ENCODE measurements at regions not wholly inside any gene's neighbourhood (a gene's known extent, or its start where the extent isn't known, plus 50 kb on each side); places are given as distances from the start of the nearest gene placed in this dataset.

GRCh38 chr7:84324136-84324630 lies 129.6 kb upstream of the SEMA3A start:
- Histone ChIP-seq H3K4me3 (ENCODE audit: low read length in 2 of 2) (no peak overlapping the region), H3K36me3 (ENCODE audit: control insufficient read depth in 2 of 2, insufficient read depth in 2 of 2, low read length in 2 of 2) (no peaks in the 10 kb centered on the region), H3K4me1 (ENCODE audit: control insufficient read depth in 2 of 2, insufficient read depth in 2 of 2, low read length in 2 of 2) (no peaks in the 10 kb centered on the region), H3K9me3 (ENCODE audit: control insufficient read depth in 2 of 2, low read length in 2 of 2) (no peaks in the 10 kb centered on the region), H3K9ac (ENCODE audit: low read depth in 1 of 2, low read length in 2 of 2) (no peak overlapping the region), H3K27me3 (ENCODE audit: control insufficient read depth in 2 of 2, insufficient read depth in 2 of 2, low read length in 2 of 2) (no peaks in the 10 kb centered on the region), H3K27ac (ENCODE audit: low read depth in 2 of 2, low read length in 2 of 2) (no peak overlapping the region)

GRCh38 chr7:84317536-84317935 lies 122.9 kb upstream of the SEMA3A start:
- no peaks in the 10 kb centered on the region for H3K36me3 ChIP-seq (ENCODE audit: control insufficient read depth in 2 of 2, insufficient read depth in 2 of 2, low read length in 2 of 2)
- H3K9me3 ChIP-seq (ENCODE audit: control insufficient read depth in 2 of 2, low read length in 2 of 2) = no peaks in the 10 kb centered on the region
- H3K27ac ChIP-seq (ENCODE audit: low read depth in 2 of 2, low read length in 2 of 2) = no peak overlapping the region
- no peak overlapping the region for H3K9ac ChIP-seq (ENCODE audit: low read depth in 1 of 2, low read length in 2 of 2)
- no peaks in the 10 kb centered on the region for H3K27me3 ChIP-seq (ENCODE audit: control insufficient read depth in 2 of 2, insufficient read depth in 2 of 2, low read length in 2 of 2)
- no peak overlapping the region for H3K4me3 ChIP-seq (ENCODE audit: low read length in 2 of 2)
- H3K4me1 ChIP-seq (ENCODE audit: control insufficient read depth in 2 of 2, insufficient read depth in 2 of 2, low read length in 2 of 2) = no peaks in the 10 kb centered on the region

GRCh38 chr7:84314263-84314662 lies 119.7 kb upstream of the SEMA3A start:
- Histone ChIP-seq H3K27me3 (ENCODE audit: control insufficient read depth in 2 of 2, insufficient read depth in 2 of 2, low read length in 2 of 2) (no peaks in the 10 kb centered on the region), H3K36me3 (ENCODE audit: control insufficient read depth in 2 of 2, insufficient read depth in 2 of 2, low read length in 2 of 2) (no peaks in the 10 kb centered on the region), H3K27ac (ENCODE audit: low read depth in 2 of 2, low read length in 2 of 2) (no peak overlapping the region), H3K9me3 (ENCODE audit: control insufficient read depth in 2 of 2, low read length in 2 of 2) (no peaks in the 10 kb centered on the region), H3K4me3 (ENCODE audit: low read length in 2 of 2) (peak overlapping the region in 1 of 2 donors; percentile 26), H3K9ac (ENCODE audit: low read depth in 1 of 2, low read length in 2 of 2) (no peak overlapping the region), H3K4me1 (ENCODE audit: control insufficient read depth in 2 of 2, insufficient read depth in 2 of 2, low read length in 2 of 2) (no peaks in the 10 kb centered on the region)

- Histone ChIP-seq H3K27me3 (ENCODE audit: control insufficient read depth in 2 of 2, insufficient read depth in 2 of 2, low read length in 2 of 2) (no peaks in the 10 kb centered on the region), H3K4me3 (ENCODE audit: low read length in 2 of 2) (no peak overlapping the region), H3K36me3 (ENCODE audit: control insufficient read depth in 2 of 2, insufficient read depth in 2 of 2, low read length in 2 of 2) (no peaks in the 10 kb centered on the region), H3K27ac (ENCODE audit: low read depth in 2 of 2, low read length in 2 of 2) (no peak overlapping the region), H3K9me3 (ENCODE audit: control insufficient read depth in 2 of 2, low read length in 2 of 2) (no peaks in the 10 kb centered on the region), H3K9ac (ENCODE audit: low read depth in 1 of 2, low read length in 2 of 2) (no peak overlapping the region), H3K4me1 (ENCODE audit: control insufficient read depth in 2 of 2, insufficient read depth in 2 of 2, low read length in 2 of 2) (no peaks in the 10 kb centered on the region)
Measured at GRCh38 chr7:84304407-84304806, 109.8 kb upstream of the SEMA3A start.

- no peaks in the 10 kb centered on the region for H3K9me3 ChIP-seq (ENCODE audit: control insufficient read depth in 2 of 2, low read length in 2 of 2)
- no peaks in the 10 kb centered on the region for H3K4me1 ChIP-seq (ENCODE audit: control insufficient read depth in 2 of 2, insufficient read depth in 2 of 2, low read length in 2 of 2)
- H3K27ac ChIP-seq (ENCODE audit: low read depth in 2 of 2, low read length in 2 of 2) = no peak overlapping the region
- no peak overlapping the region for H3K9ac ChIP-seq (ENCODE audit: low read depth in 1 of 2, low read length in 2 of 2)
- H3K27me3 ChIP-seq (ENCODE audit: control insufficient read depth in 2 of 2, insufficient read depth in 2 of 2, low read length in 2 of 2) = no peaks in the 10 kb centered on the region
- no peaks in the 10 kb centered on the region for H3K36me3 ChIP-seq (ENCODE audit: control insufficient read depth in 2 of 2, insufficient read depth in 2 of 2, low read length in 2 of 2)
- H3K4me3 ChIP-seq (ENCODE audit: low read length in 2 of 2) = no peak overlapping the region
Measured at GRCh38 chr7:84302949-84303348, 108.4 kb upstream of the SEMA3A start.

GRCh38 chr7:84297616-84298015 lies 103.0 kb upstream of the SEMA3A start:
- no peaks in the 10 kb centered on the region for H3K9me3 ChIP-seq (ENCODE audit: control insufficient read depth in 2 of 2, low read length in 2 of 2)

GRCh38 chr7:84294847-84295455 lies 100.4 kb upstream of the SEMA3A start:
- H3K36me3 ChIP-seq (ENCODE audit: control insufficient read depth in 2 of 2, insufficient read depth in 2 of 2, low read length in 2 of 2) = no peaks in the 10 kb centered on the region
- no peaks in the 10 kb centered on the region for H3K9me3 ChIP-seq (ENCODE audit: control insufficient read depth in 2 of 2, low read length in 2 of 2)
- H3K4me3 ChIP-seq (ENCODE audit: low read length in 2 of 2) = no peak overlapping the region
- no peaks in the 10 kb centered on the region for H3K27me3 ChIP-seq (ENCODE audit: control insufficient read depth in 2 of 2, insufficient read depth in 2 of 2, low read length in 2 of 2)
- no peaks in the 10 kb centered on the region for H3K4me1 ChIP-seq (ENCODE audit: control insufficient read depth in 2 of 2, insufficient read depth in 2 of 2, low read length in 2 of 2)
- H3K27ac ChIP-seq (ENCODE audit: low read depth in 2 of 2, low read length in 2 of 2) = no peak overlapping the region
- H3K9ac ChIP-seq (ENCODE audit: low read depth in 1 of 2, low read length in 2 of 2) = no peak overlapping the region

More at GRCh38 chr7:84297616-84298015, 103.0 kb upstream of the SEMA3A start:
- Histone ChIP-seq H3K36me3 (ENCODE audit: control insufficient read depth in 2 of 2, insufficient read depth in 2 of 2, low read length in 2 of 2) (no peaks in the 10 kb centered on the region), H3K4me3 (ENCODE audit: low read length in 2 of 2) (no peak overlapping the region), H3K27me3 (ENCODE audit: control insufficient read depth in 2 of 2, insufficient read depth in 2 of 2, low read length in 2 of 2) (no peaks in the 10 kb centered on the region), H3K27ac (ENCODE audit: low read depth in 2 of 2, low read length in 2 of 2) (no peak overlapping the region), H3K4me1 (ENCODE audit: control insufficient read depth in 2 of 2, insufficient read depth in 2 of 2, low read length in 2 of 2) (no peaks in the 10 kb centered on the region), H3K9ac (ENCODE audit: low read depth in 1 of 2, low read length in 2 of 2) (no peak overlapping the region)

- Histone ChIP-seq H3K36me3 (ENCODE audit: control insufficient read depth in 2 of 2, insufficient read depth in 2 of 2, low read length in 2 of 2) (no peaks in the 10 kb centered on the region), H3K4me3 (ENCODE audit: low read length in 2 of 2) (no peak overlapping the region), H3K9ac (ENCODE audit: low read depth in 1 of 2, low read length in 2 of 2) (no peak overlapping the region), H3K27me3 (ENCODE audit: control insufficient read depth in 2 of 2, insufficient read depth in 2 of 2, low read length in 2 of 2) (no peaks in the 10 kb centered on the region), H3K27ac (ENCODE audit: low read depth in 2 of 2, low read length in 2 of 2) (no peak overlapping the region), H3K9me3 (ENCODE audit: control insufficient read depth in 2 of 2, low read length in 2 of 2) (no peaks in the 10 kb centered on the region), H3K4me1 (ENCODE audit: control insufficient read depth in 2 of 2, insufficient read depth in 2 of 2, low read length in 2 of 2) (no peaks in the 10 kb centered on the region)
Measured at GRCh38 chr7:84294391-84294790, 99.8 kb upstream of the SEMA3A start.

- H3K4me1 ChIP-seq (ENCODE audit: control insufficient read depth in 2 of 2, insufficient read depth in 2 of 2, low read length in 2 of 2) = no peaks in the 10 kb centered on the region
- no peak overlapping the region for H3K9ac ChIP-seq (ENCODE audit: low read depth in 1 of 2, low read length in 2 of 2)
- H3K27me3 ChIP-seq (ENCODE audit: control insufficient read depth in 2 of 2, insufficient read depth in 2 of 2, low read length in 2 of 2) = no peaks in the 10 kb centered on the region
- H3K4me3 ChIP-seq (ENCODE audit: low read length in 2 of 2) = no peak overlapping the region
- no peaks in the 10 kb centered on the region for H3K9me3 ChIP-seq (ENCODE audit: control insufficient read depth in 2 of 2, low read length in 2 of 2)
- H3K27ac ChIP-seq (ENCODE audit: low read depth in 2 of 2, low read length in 2 of 2) = no peak overlapping the region
- H3K36me3 ChIP-seq (ENCODE audit: control insufficient read depth in 2 of 2, insufficient read depth in 2 of 2, low read length in 2 of 2) = no peaks in the 10 kb centered on the region
Measured at GRCh38 chr7:84291756-84292155, 97.2 kb upstream of the SEMA3A start.

- Histone ChIP-seq H3K9me3 (ENCODE audit: control insufficient read depth in 2 of 2, low read length in 2 of 2) (no peaks in the 10 kb centered on the region), H3K9ac (ENCODE audit: low read depth in 1 of 2, low read length in 2 of 2) (no peak overlapping the region), H3K4me3 (ENCODE audit: low read length in 2 of 2) (no peak overlapping the region), H3K27ac (ENCODE audit: low read depth in 2 of 2, low read length in 2 of 2) (no peak overlapping the region), H3K4me1 (ENCODE audit: control insufficient read depth in 2 of 2, insufficient read depth in 2 of 2, low read length in 2 of 2) (no peaks in the 10 kb centered on the region), H3K27me3 (ENCODE audit: control insufficient read depth in 2 of 2, insufficient read depth in 2 of 2, low read length in 2 of 2) (no peaks in the 10 kb centered on the region), H3K36me3 (ENCODE audit: control insufficient read depth in 2 of 2, insufficient read depth in 2 of 2, low read length in 2 of 2) (no peaks in the 10 kb centered on the region)
Measured at GRCh38 chr7:84283798-84284197, 89.2 kb upstream of the SEMA3A start.
